ENCODE measurements at regions not wholly inside any gene's neighbourhood (a gene's known extent, or its start where the extent isn't known, plus 50 kb on each side); places are given as distances from the start of the nearest gene placed in this dataset.

GRCh38 chr4:58209551-58209950 is 1099.4 kb upstream of the IGFBP7 start:
- TF ChIP-seq POLR2A (IDR thresholded peaks at IDR 0.05; ENCODE audit: low read depth, low read length) (no peak), FOS (IDR thresholded peaks at IDR 0.05; ENCODE audit: borderline replicate concordance, insufficient read depth, low read length) (no peak), GATA2 (IDR thresholded peaks at IDR 0.05; ENCODE audit: insufficient read depth, insufficient read length, low read depth, low read length) (no peak)
- TF ChIP-seq, protein P1, sequence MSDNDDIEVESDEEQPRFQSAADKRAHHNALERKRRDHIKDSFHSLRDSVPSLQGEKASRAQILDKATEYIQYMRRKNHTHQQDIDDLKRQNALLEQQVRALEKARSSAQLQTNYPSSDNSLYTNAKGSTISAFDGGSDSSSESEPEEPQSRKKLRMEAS (IDR thresholded peaks at IDR 0.05; ENCODE audit: insufficient read depth, insufficient read length), result no peak
- TF ChIP-seq, protein P2, sequence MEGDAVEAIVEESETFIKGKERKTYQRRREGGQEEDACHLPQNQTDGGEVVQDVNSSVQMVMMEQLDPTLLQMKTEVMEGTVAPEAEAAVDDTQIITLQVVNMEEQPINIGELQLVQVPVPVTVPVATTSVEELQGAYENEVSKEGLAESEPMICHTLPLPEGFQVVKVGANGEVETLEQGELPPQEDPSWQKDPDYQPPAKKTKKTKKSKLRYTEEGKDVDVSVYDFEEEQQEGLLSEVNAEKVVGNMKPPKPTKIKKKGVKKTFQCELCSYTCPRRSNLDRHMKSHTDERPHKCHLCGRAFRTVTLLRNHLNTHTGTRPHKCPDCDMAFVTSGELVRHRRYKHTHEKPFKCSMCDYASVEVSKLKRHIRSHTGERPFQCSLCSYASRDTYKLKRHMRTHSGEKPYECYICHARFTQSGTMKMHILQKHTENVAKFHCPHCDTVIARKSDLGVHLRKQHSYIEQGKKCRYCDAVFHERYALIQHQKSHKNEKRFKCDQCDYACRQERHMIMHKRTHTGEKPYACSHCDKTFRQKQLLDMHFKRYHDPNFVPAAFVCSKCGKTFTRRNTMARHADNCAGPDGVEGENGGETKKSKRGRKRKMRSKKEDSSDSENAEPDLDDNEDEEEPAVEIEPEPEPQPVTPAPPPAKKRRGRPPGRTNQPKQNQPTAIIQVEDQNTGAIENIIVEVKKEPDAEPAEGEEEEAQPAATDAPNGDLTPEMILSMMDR (IDR thresholded peaks at IDR 0.05; ENCODE audit: extremely low read depth in 1 of 2, insufficient read depth in 1 of 2, low read depth in 1 of 2, low read length in 2 of 2), result no peak
- Histone ChIP-seq H3K27me3 (ENCODE audit: control insufficient read depth in 2 of 2, insufficient read depth in 2 of 2, low read length in 2 of 2) (no peaks in the 10 kb centered on the region), H3K27ac (ENCODE audit: insufficient read depth, low read depth, low read length) (no peak overlapping the region), H3K4me2 (ENCODE audit: insufficient read depth, low read length) (no peak overlapping the region), H3K9me3 (replicated peaks; ENCODE audit: control insufficient read depth, insufficient read depth, low read length) (peaks cover 3% of the 10 kb centered on the region), H3K36me3 (ENCODE audit: control insufficient read depth in 2 of 2, extremely low read depth in 1 of 2, insufficient read depth in 2 of 2, low read length in 2 of 2) (no peaks in the 10 kb centered on the region), H3K4me3 (replicated peaks in 1 of 3; ENCODE audit: insufficient read depth in 1 of 3, low read depth in 1 of 3, low read length in 3 of 3) (no peak overlapping the region), H3K9ac (replicated peaks; ENCODE audit: extremely low read depth, insufficient read depth, low read length) (no peak overlapping the region), H2AFZ (ENCODE audit: low read depth, low read length) (no peak overlapping the region), H3K4me1 (ENCODE audit: control insufficient read depth, extremely low read depth, insufficient read depth, low read length) (no peaks in the 10 kb centered on the region), H3K79me2 (ENCODE audit: control insufficient read depth, insufficient read depth, low read length) (no peaks in the 10 kb centered on the region), H3K9me1 (replicated peaks; ENCODE audit: control insufficient read depth, extremely low read depth, insufficient read depth, low read length) (no peaks in the 10 kb centered on the region), H4K20me1 (replicated peaks; ENCODE audit: control insufficient read depth, extremely low read depth, insufficient read depth, low read length) (no peaks in the 10 kb centered on the region)
- intact Hi-C loops (cut with micrococcal nuclease), result no loop called here
- dilution Hi-C loops (cut with MboI; ENCODE audit: extremely low pct_ligation_motif_present, low sequenced_read_pairs), result no loop called here
- POLR2A ChIA-PET, result no interaction called here
- CTCF ChIA-PET, result no interaction called here
- DNase-seq (ENCODE audit: low read depth, low spot score), result no peak
- no TSS peak for BruUV-seq (replicated peaks)
- no peak for FAIRE-seq

DNA sequence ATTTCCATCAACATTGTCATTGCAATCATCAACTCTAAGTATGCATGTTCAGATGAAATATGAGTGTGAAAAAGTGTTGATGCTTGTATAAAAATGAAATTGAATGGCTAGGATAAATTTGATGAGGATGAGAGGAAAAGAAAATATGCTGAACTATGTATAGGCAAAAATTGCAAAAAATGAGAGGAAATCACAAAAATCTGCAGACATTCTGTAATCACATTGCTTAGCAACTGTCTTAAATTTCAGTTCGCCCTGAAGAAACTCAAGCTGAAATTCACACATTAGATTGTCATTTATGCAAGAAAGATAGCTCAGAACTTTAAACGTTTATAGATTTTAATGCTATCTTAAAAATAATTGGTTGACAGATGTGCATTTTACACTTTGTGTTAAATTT is 1098.8 kb upstream of the IGFBP7 start:
- ChIA-PET POLR2A (no interaction called here), CTCF (no interaction called here)
- no peak overlapping the region for H3K4me3 ChIP-seq (replicated peaks in 1 of 3; ENCODE audit: insufficient read depth in 1 of 3, low read depth in 1 of 3, low read length in 3 of 3)
- H3K27ac ChIP-seq (ENCODE audit: insufficient read depth, low read depth, low read length), result no peak overlapping the region
- FAIRE-seq (no peak), DNase-seq (ENCODE audit: low read depth, low spot score) (no peak)
- no peak overlapping the region for H3K9ac ChIP-seq (replicated peaks; ENCODE audit: extremely low read depth, insufficient read depth, low read length)
- no TSS peak for BruUV-seq (replicated peaks)
- H3K4me2 ChIP-seq (ENCODE audit: insufficient read depth, low read length), result no peak overlapping the region
- H3K9me3 ChIP-seq (replicated peaks; ENCODE audit: control insufficient read depth, insufficient read depth, low read length), result peaks cover 3% of the 10 kb centered on the region
- no peaks in the 10 kb centered on the region for H4K20me1 ChIP-seq (replicated peaks; ENCODE audit: control insufficient read depth, extremely low read depth, insufficient read depth, low read length)
- TF ChIP-seq, protein P1 (IDR thresholded peaks at IDR 0.05; ENCODE audit: insufficient read depth, insufficient read length), result no peak
- TF ChIP-seq GATA2 (IDR thresholded peaks at IDR 0.05; ENCODE audit: insufficient read depth, insufficient read length, low read depth, low read length) (no peak), POLR2AphosphoS5 (IDR thresholded peaks at IDR 0.05; ENCODE audit: insufficient read depth, low read depth, low read length) (no peak), EZH2 (IDR thresholded peaks at IDR 0.05; ENCODE audit: borderline replicate concordance, low read depth, low read length, severe bottlenecking) (no peak), MYC (IDR thresholded peaks at IDR 0.05; ENCODE audit: low read depth, low read length) (no peak), FOS (IDR thresholded peaks at IDR 0.05; ENCODE audit: borderline replicate concordance, insufficient read depth, low read length) (no peak), JUN (IDR thresholded peaks at IDR 0.05; ENCODE audit: borderline replicate concordance, insufficient read depth, insufficient read length, low read depth) (no peak), POLR2A (IDR thresholded peaks at IDR 0.05; ENCODE audit: low read depth, low read length) (no peak)
- TF ChIP-seq, protein P2 (IDR thresholded peaks at IDR 0.05; ENCODE audit: extremely low read depth in 1 of 2, insufficient read depth in 1 of 2, low read depth in 1 of 2, low read length in 2 of 2), result no peak
- H2AFZ ChIP-seq (ENCODE audit: low read depth, low read length), result no peak overlapping the region
- no peaks in the 10 kb centered on the region for H3K36me3 ChIP-seq (ENCODE audit: control insufficient read depth in 2 of 2, extremely low read depth in 1 of 2, insufficient read depth in 2 of 2, low read length in 2 of 2)
- no peaks in the 10 kb centered on the region for H3K4me1 ChIP-seq (ENCODE audit: control insufficient read depth, extremely low read depth, insufficient read depth, low read length)
- H3K79me2 ChIP-seq (ENCODE audit: control insufficient read depth, insufficient read depth, low read length), result no peaks in the 10 kb centered on the region
- dilution Hi-C loops (cut with MboI; ENCODE audit: extremely low pct_ligation_motif_present, low sequenced_read_pairs), result no loop called here
- intact Hi-C loops (cut with micrococcal nuclease), result no loop called here
- H3K9me1 ChIP-seq (replicated peaks; ENCODE audit: control insufficient read depth, extremely low read depth, insufficient read depth, low read length), result no peaks in the 10 kb centered on the region
- no peaks in the 10 kb centered on the region for H3K27me3 ChIP-seq (ENCODE audit: control insufficient read depth in 2 of 2, insufficient read depth in 2 of 2, low read length in 2 of 2)

Data from endothelial cell of umbilical vein (primary cell).